IMR-90 (cell line): ENCODE measurements at regions not wholly inside any gene's neighbourhood (a gene's known extent, or its start where the extent isn't known, plus 50 kb on each side); places are given as distances from the start of the nearest gene placed in this dataset.

Experiments used
- ATAC-seq: fragments of 200-7000 bp; cut with Tn5 transposase; 2 replicates; pipeline ENCODE4 v1.9.1; 2020; ENCODE audit warnings: low read depth, mild to moderate bottlenecking, moderate library complexity
- BruUV-seq: library from RNA; stranded (reverse); fragments of 400-500 nt; replicated peaks from 2 replicates; lab custom pipeline; 2021; lab: Mats Ljungman, UMichigan
- CTCF ChIA-PET: fragments of 300-600 bp; formaldehyde crosslinking; extraction: SDS; loops from one replicate; lab custom pipeline; 2021; ENCODE audit warnings: antibody characterized with exemption; lab: Yijun Ruan, JAX
- POLR2A ChIA-PET: fragments of 300-600 bp; sonication (Branson Sonifier 250); formaldehyde crosslinking; loops from one replicate; lab custom pipeline; 2022; ENCODE audit warnings: antibody characterized with exemption; ENCODE audit not compliant: unreplicated experiment; lab: Charles Lee
- DNase-seq: peaks from one replicate; pipeline ENCODE4 v3.0.0; 2013
- H2AFZ ChIP-seq: replicated peaks from 2 replicates; pipeline ENCODE3; 2013; ENCODE audit warnings: low read length, mild to moderate bottlenecking; ENCODE audit not compliant: poor library complexity
- H2AK5ac ChIP-seq: 2 replicates; pipeline ENCODE4 v1.6.1; 2013; ENCODE audit warnings: low read depth, low read length, inconsistent platforms
- H2AK9ac ChIP-seq: replicated peaks from 2 replicates; pipeline ENCODE3; 2013; ENCODE audit warnings: mild to moderate bottlenecking, low read depth, low read length, moderate library complexity; ENCODE audit not compliant: poor library complexity
- H2BK120ac ChIP-seq: 2 replicates; pipeline ENCODE4 v1.6.1; 2013; ENCODE audit warnings: low read depth, low read length, inconsistent platforms
- H2BK15ac ChIP-seq: 3 replicates; pipeline ENCODE4 v1.6.1; 2013; ENCODE audit warnings: low read depth, low read length, inconsistent platforms
- H2BK20ac ChIP-seq: 2 replicates; pipeline ENCODE4 v1.6.1; 2013; ENCODE audit warnings: low read depth, mild to moderate bottlenecking, inconsistent platforms, low read length, moderate library complexity
- H2BK5ac ChIP-seq: 2 replicates; pipeline ENCODE4 v1.6.1; 2013; ENCODE audit warnings: mild to moderate bottlenecking, low read depth, low read length, inconsistent platforms; ENCODE audit not compliant: poor library complexity, severe bottlenecking
- H3K14ac ChIP-seq: replicated peaks from 2 replicates; pipeline ENCODE4 v1.6.1; 2013; ENCODE audit warnings: low read depth, low read length, inconsistent platforms
- H3K18ac ChIP-seq: 2 replicates; pipeline ENCODE4 v1.6.1; 2013; ENCODE audit warnings: low read depth, low read length, control low read depth
- H3K23ac ChIP-seq: 2 replicates; pipeline ENCODE4 v1.6.1; 2013; ENCODE audit warnings: low read depth, low read length, inconsistent platforms
- H3K27ac ChIP-seq: 2 replicates; pipeline ENCODE4 v1.5.1; 2013; ENCODE audit warnings: mild to moderate bottlenecking, control low read depth, low read length; ENCODE audit not compliant: insufficient read depth
- H3K27me3 ChIP-seq: 2 replicates; pipeline ENCODE4 v1.6.1; 2013; ENCODE audit warnings: low read length; ENCODE audit not compliant: control insufficient read depth, insufficient read depth
- H3K36me3 ChIP-seq: 2 replicates; pipeline ENCODE4 v1.6.1; 2013; ENCODE audit warnings: low read length, mixed read lengths; ENCODE audit not compliant: control insufficient read depth, insufficient read depth
- H3K4ac ChIP-seq: 2 replicates; pipeline ENCODE4 v1.6.1; 2013; ENCODE audit warnings: low read depth, low read length, inconsistent platforms
- H3K4me1 ChIP-seq: 2 replicates; pipeline ENCODE4 v1.6.1; 2013; ENCODE audit warnings: low read length, mixed read lengths; ENCODE audit not compliant: control insufficient read depth, insufficient read depth
- H3K4me2 ChIP-seq: 2 replicates; pipeline ENCODE4 v1.6.1; 2013; ENCODE audit warnings: low read depth, mild to moderate bottlenecking, control low read depth, low read length, moderate library complexity
- H3K4me3 ChIP-seq: 2 replicates; pipeline ENCODE4 v1.5.1; 2013; ENCODE audit warnings: low read depth, mild to moderate bottlenecking, control low read depth, low read length, moderate library complexity; ENCODE audit not compliant: insufficient read depth
- H3K56ac ChIP-seq: 2 replicates; pipeline ENCODE4 v1.6.1; 2013; ENCODE audit warnings: low read length, inconsistent platforms; ENCODE audit not compliant: insufficient read depth; ENCODE audit errors: extremely low read depth
- H3K79me1 ChIP-seq, 2 experiments: 2 replicates each; pipeline ENCODE4 v1.6.1; 2013; ENCODE audit warnings: low read length in 2 of 2, inconsistent platforms in 1 of 2, low read depth in 1 of 2
- H3K9ac ChIP-seq: 2 replicates; pipeline ENCODE4 v1.6.1; 2013; ENCODE audit warnings: low read depth, low read length, control low read depth
- H3K9me1 ChIP-seq: 2 replicates; pipeline ENCODE4 v1.6.1; 2013; ENCODE audit warnings: low read length, inconsistent platforms; ENCODE audit not compliant: insufficient read depth
- H3K9me3 ChIP-seq: 2 replicates; pipeline ENCODE4 v1.6.1; 2013; ENCODE audit warnings: low read length; ENCODE audit not compliant: control insufficient read depth, insufficient read depth
- H4K20me1 ChIP-seq: 2 replicates; pipeline ENCODE4 v1.6.1; 2013; ENCODE audit warnings: low read length, inconsistent platforms; ENCODE audit not compliant: insufficient read depth
- H4K5ac ChIP-seq: 2 replicates; pipeline ENCODE4 v1.6.1; 2013; ENCODE audit warnings: mild to moderate bottlenecking, low read depth, low read length, control low read depth
- H4K8ac ChIP-seq, 2 experiments: 2 replicates each; pipeline ENCODE4 v1.6.1; 2013; ENCODE audit warnings: low read depth in 2 of 2, low read length in 2 of 2, control low read depth in 1 of 2, inconsistent platforms in 1 of 2
- H4K91ac ChIP-seq: 2 replicates; pipeline ENCODE4 v1.6.1; 2013; ENCODE audit warnings: low read depth, low read length, inconsistent platforms; ENCODE audit not compliant: insufficient read depth
- NFE2L2 ChIP-seq: fragments of 150-350 bp; IDR thresholded peaks from 2 replicates; pipeline ENCODE4 v1.6.1; 2016; ENCODE audit warnings: low read depth, mild to moderate bottlenecking, low read length
- WGBS, 2 experiments: methylation state at CpG; one replicate each; pipeline versions ENCODE4 v1.1.5 to v1.1.7; 2013; ENCODE audit warnings: missing lambda C conversion rate in 2 of 2; ENCODE audit not compliant: insufficient read length in 1 of 2; ENCODE audit errors: extremely low coverage in 2 of 2; 5-methylcytosine and 5-hydroxymethylcytosine counted together
- dilution Hi-C: fragments of 300-500 bp; cut with HindIII; formaldehyde crosslinking; loops from one replicate; pipeline ENCODE4 v1.14.3; 2018; ENCODE audit warnings: low sequenced_read_pairs; ENCODE audit not compliant: unreplicated experiment
- in situ Hi-C: fragments of 300-500 bp; cut with MboI; formaldehyde crosslinking; loops from 3 replicates; pipeline ENCODE4 v1.14.3; 2019; ENCODE audit warnings: low sequenced_read_pairs, inconsistent platforms, mixed read lengths
- intact Hi-C: fragments of 100-400 bp; cut with micrococcal nuclease; formaldehyde crosslinking; loops from 2 replicates; pipeline ENCODE4 v1.10.0; 2022

GRCh38 chr9:115972843-115973595 is 180.6 kb upstream of the PAPPA start:
- CTCF ChIA-PET, result interaction anchor here (1.0 kb wide), 1 partner anchor 30 kb away, joined by 6 read pairs; no protein-coding TSS in a partner anchor
- no CpG with 5 or more reads among the region's 2 CpGs for WGBS, 2 experiments
- intact Hi-C loops, result loop anchor here (1.0 kb wide), 1 partner anchor 49 kb away; no protein-coding TSS in a partner anchor

More at GRCh38 chr9:115972843-115973595, 180.6 kb upstream of the PAPPA start:
- peak overlapping the region; percentile 45; the same call in 1 of the 2 replicates for H4K91ac ChIP-seq
- H3K9ac ChIP-seq, result no peak overlapping the region
- no peak overlapping the region for H3K56ac ChIP-seq
- H4K8ac ChIP-seq, result peak overlapping the region; percentile 39 to 40; a peak in 2 of 4 replicates
- H3K9me1 ChIP-seq, result no peaks in the 10 kb centered on the region
- no peak overlapping the region for H3K14ac ChIP-seq
- no peaks in the 10 kb centered on the region for H4K20me1 ChIP-seq
- H3K4me2 ChIP-seq, result 0 out of 2 replicates have a peak overlapping the region, but pooled peaks have one; percentile 6
- no peak for TF ChIP-seq NFE2L2
- H4K5ac ChIP-seq, result peak overlapping the region; percentile 88
- H2BK120ac ChIP-seq, result peak overlapping the region; percentile 64; the same call in 1 of the 2 replicates
- H3K36me3 ChIP-seq, result no peaks in the 10 kb centered on the region; the same call in 1 of the 2 replicates
- 0 out of 2 replicates have a peak, but pooled peaks cover 2% of the 10 kb centered on the region for H3K9me3 ChIP-seq
- in situ Hi-C loops (no loop called here), dilution Hi-C loops (no loop called here)
- H2AK9ac ChIP-seq, result no peak overlapping the region
- no TSS peak for BruUV-seq
- H3K4ac ChIP-seq, result peak overlapping the region; percentile 39; the same call in 1 of the 2 replicates
- DNase-seq (peak; percentile 45), ATAC-seq (peak; percentile 54)
- peak overlapping the region; percentile 85 for H3K18ac ChIP-seq
- no peak overlapping the region for H2AFZ ChIP-seq
- H3K4me3 ChIP-seq, result no peak overlapping the region
- peak overlapping the region; percentile 64; the same call in 2 of the 3 replicates for H2BK15ac ChIP-seq
- H3K27ac ChIP-seq, result peak overlapping the region; percentile 83; the same call in 1 of the 2 replicates
- H3K4me1 ChIP-seq, result peaks cover 5% of the 10 kb centered on the region; the same call in 1 of the 2 replicates
- POLR2A ChIA-PET, result no interaction called here
- H2BK20ac ChIP-seq, result peak overlapping the region; percentile 76; the same call in 1 of the 2 replicates
- H2BK5ac ChIP-seq, result peak overlapping the region; percentile 87
- no peaks in the 10 kb centered on the region for H3K79me1 ChIP-seq
- no peak overlapping the region for H3K23ac ChIP-seq
- no peak overlapping the region for H2AK5ac ChIP-seq
- no peaks in the 10 kb centered on the region for H3K27me3 ChIP-seq
